ENCODE measurements at regions not wholly inside any gene's neighbourhood (a gene's known extent, or its start where the extent isn't known, plus 50 kb on each side); places are given as distances from the start of the nearest gene placed in this dataset.
"Not testable (repeated sequence)": the region's sequence is repeated elsewhere in the genome, so short reads cannot be mapped to it uniquely, and the experiment has no call there.

- no peak for DNase-seq (ENCODE audit: low spot score)
These were observed 52.0 kb downstream of the PRORP start for GRCh38 chr14:35174342-35174741.

GRCh38 chr14:35180179-35180578 lies 57.8 kb downstream of the PRORP start:
- DNase-seq (ENCODE audit: low spot score): no peak

GRCh38 chr14:35184891-35185290 lies 62.5 kb downstream of the PRORP start:
- DNase-seq (ENCODE audit: low spot score): not testable (repeated sequence)

GRCh38 chr14:35189422-35189821 lies 67.1 kb downstream of the PRORP start:
- no peak for DNase-seq (ENCODE audit: low spot score)

- no peak for DNase-seq (ENCODE audit: low spot score)
These were observed 70.8 kb downstream of the PRORP start for GRCh38 chr14:35193161-35193560.

GRCh38 chr14:35194183-35194582 lies 71.8 kb downstream of the PRORP start:
- not testable (repeated sequence) for DNase-seq (ENCODE audit: low spot score)

- no peak for DNase-seq (ENCODE audit: low spot score)
These were observed 74.2 kb downstream of the PRORP start for GRCh38 chr14:35196571-35196970.

GRCh38 chr14:35197015-35197414 lies 74.7 kb downstream of the PRORP start:
- peak; percentile 3 for DNase-seq (ENCODE audit: low spot score)

- DNase-seq (ENCODE audit: low spot score): peak; percentile 32
These were observed 78.7 kb downstream of the PRORP start for GRCh38 chr14:35201066-35201465.

GRCh38 chr14:35202195-35202594 lies 79.8 kb downstream of the PRORP start:
- DNase-seq (ENCODE audit: low spot score): no peak

GRCh38 chr14:35205737-35206136 lies 83.4 kb downstream of the PRORP start:
- DNase-seq (ENCODE audit: low spot score): no peak

GRCh38 chr14:35211067-35211466 lies 81.1 kb upstream of the PSMA6 start:
- no peak for DNase-seq (ENCODE audit: low spot score)

- DNase-seq (ENCODE audit: low spot score): no peak
These were observed 79.6 kb upstream of the PSMA6 start for GRCh38 chr14:35212471-35213142.

GRCh38 chr14:35213143-35213788 lies 78.9 kb upstream of the PSMA6 start:
- DNase-seq (ENCODE audit: low spot score): no peak

- no peak for DNase-seq (ENCODE audit: low spot score)
These were observed 78.3 kb upstream of the PSMA6 start for GRCh38 chr14:35213869-35214387.

GRCh38 chr14:35214402-35214801 lies 77.8 kb upstream of the PSMA6 start:
- DNase-seq (ENCODE audit: low spot score): not testable (repeated sequence)

GRCh38 chr14:35215110-35215813 lies 76.9 kb upstream of the PSMA6 start:
- DNase-seq (ENCODE audit: low spot score): peak; percentile 7

GRCh38 chr14:35218176-35218575 lies 74.0 kb upstream of the PSMA6 start:
- not testable (repeated sequence) for DNase-seq (ENCODE audit: low spot score)

- no peak for DNase-seq (ENCODE audit: low spot score)
These were observed 73.2 kb upstream of the PSMA6 start for GRCh38 chr14:35218963-35219362.

GRCh38 chr14:35220027-35220676 lies 72.0 kb upstream of the PSMA6 start:
- no peak for DNase-seq (ENCODE audit: low spot score)

GRCh38 chr14:35220920-35221319 lies 71.3 kb upstream of the PSMA6 start:
- no peak for DNase-seq (ENCODE audit: low spot score)

GRCh38 chr14:35221462-35221861 lies 70.7 kb upstream of the PSMA6 start:
- DNase-seq (ENCODE audit: low spot score): no peak

Data from CD4-positive, alpha-beta T cell treated with Interleukin-6 at 100 ng/mL for 8 hours (primary cell).